HEK293 (cell line): ENCODE measurements at regions not wholly inside any gene's neighbourhood (a gene's known extent, or its start where the extent isn't known, plus 50 kb on each side); places are given as distances from the start of the nearest gene placed in this dataset.

Experiments used
- CTCF ChIA-PET: fragments of 350-600 bp; formaldehyde crosslinking; extraction: SDS; loops from one replicate; lab custom pipeline; 2021; ENCODE audit warnings: antibody characterized with exemption; lab: Yijun Ruan, JAX
- POLR2A ChIA-PET: fragments of 300-600 bp; formaldehyde crosslinking; extraction: SDS; loops from one replicate; lab custom pipeline; 2020; ENCODE audit warnings: antibody characterized with exemption, inconsistent platforms; lab: Yijun Ruan, JAX
- H3K27ac ChIP-seq: fragments of 200-500 bp; sonication (Bioruptor generic); 2 replicates; pipeline ENCODE4 v1.5.1; 2014; ENCODE audit warnings: low read depth, low read length, control low read depth, inconsistent platforms; ENCODE audit errors: extremely low read depth
- H3K36me3 ChIP-seq, 2 experiments: fragments of 200-500 bp in 1 of 2; sonication (Bioruptor generic) in 1 of 2; 1 replicate in 1 of 2; 2 replicates in 1 of 2; pipeline ENCODE4 v1.5.1; 2014 to 2017; ENCODE audit warnings: inconsistent platforms in 2 of 2, low read length in 2 of 2; ENCODE audit not compliant: control insufficient read depth in 2 of 2, insufficient read depth in 1 of 2
- H3K4me1 ChIP-seq: fragments of 200-500 bp; sonication (Bioruptor generic); 2 replicates; pipeline ENCODE4 v1.5.1; 2014; ENCODE audit warnings: mild to moderate bottlenecking, low read length, inconsistent platforms; ENCODE audit not compliant: control insufficient read depth, insufficient read depth
- H3K4me3 ChIP-seq: 2 replicates; pipeline ENCODE4 v1.5.1; 2011; ENCODE audit warnings: low read depth, mild to moderate bottlenecking, control low read depth, low read length, moderate library complexity
- H3K9me3 ChIP-seq: fragments of 200-500 bp; sonication (Bioruptor generic); 2 replicates; pipeline ENCODE4 v1.5.1; 2014; ENCODE audit warnings: low read depth, low read length, inconsistent platforms; ENCODE audit not compliant: control insufficient read depth, insufficient read depth
- HOXD13 ChIP-seq: sonication (generic); formaldehyde crosslinking; IDR thresholded peaks from 2 replicates; pipeline ENCODE4 v1.8.0; 2022; ENCODE audit warnings: missing genetic modification reagents, borderline replicate concordance
- SETDB1 ChIP-seq: IDR thresholded peaks from one replicate; pipeline ENCODE4 v1.6.1; 2017; ENCODE audit warnings: mild to moderate bottlenecking, low read length, moderate library complexity, mixed read lengths; ENCODE audit not compliant: insufficient read length
- SP7 ChIP-seq: fragments of 450-650 bp; formaldehyde crosslinking; IDR thresholded peaks from 2 replicates; pipeline ENCODE4 v1.5.1; 2016; ENCODE audit warnings: missing biosample characterization, missing genetic modification characterization
- TCF7L2 ChIP-seq: IDR thresholded peaks from 2 replicates; pipeline ENCODE4 v1.6.1; 2011; ENCODE audit warnings: low read depth, mild to moderate bottlenecking, inconsistent platforms, low read length, moderate library complexity, borderline replicate concordance
- ZFP69B ChIP-seq: fragments of 450-650 bp; formaldehyde crosslinking; IDR thresholded peaks from 2 replicates; pipeline ENCODE4 v1.5.1; 2016; ENCODE audit warnings: missing biosample characterization, missing genetic modification characterization
- ZNF114 ChIP-seq: fragments of 450-650 bp; formaldehyde crosslinking; IDR thresholded peaks from 2 replicates; pipeline ENCODE4 v1.5.0; 2017; ENCODE audit warnings: missing biosample characterization, missing genetic modification characterization
- ZNF140 ChIP-seq: fragments of 450-650 bp; formaldehyde crosslinking; IDR thresholded peaks from 2 replicates; pipeline ENCODE4 v1.5.1; 2016; ENCODE audit warnings: missing biosample characterization, missing genetic modification characterization
- ZNF169 ChIP-seq: fragments of 450-650 bp; formaldehyde crosslinking; IDR thresholded peaks from 2 replicates; pipeline ENCODE4 v1.5.1; 2016; ENCODE audit warnings: missing biosample characterization, missing genetic modification characterization
- ZNF23 ChIP-seq: fragments of 450-650 bp; formaldehyde crosslinking; IDR thresholded peaks from 2 replicates; pipeline ENCODE4 v1.5.1; 2016; ENCODE audit warnings: missing biosample characterization, missing genetic modification characterization, borderline replicate concordance
- ZNF274 ChIP-seq, 2 experiments: fragments of 200-500 bp in 1 of 2; fragments of 450-650 bp in 1 of 2; sonication (Bioruptor generic) in 1 of 2; formaldehyde crosslinking in 1 of 2; IDR thresholded peaks; 2 replicates each; pipeline versions ENCODE4 v1.5.1 to v1.6.1; 2014 to 2016; ENCODE audit warnings: borderline replicate concordance in 1 of 2, inconsistent platforms in 1 of 2, low read length in 1 of 2, missing biosample characterization in 1 of 2, missing genetic modification characterization in 1 of 2
- ZNF423 ChIP-seq: fragments of 450-650 bp; formaldehyde crosslinking; IDR thresholded peaks from 2 replicates; pipeline ENCODE4 v1.5.1; 2016; ENCODE audit warnings: missing biosample characterization, missing genetic modification characterization
- ZNF426 ChIP-seq: fragments of 450-650 bp; formaldehyde crosslinking; IDR thresholded peaks from 2 replicates; pipeline ENCODE4 v1.5.1; 2017; ENCODE audit warnings: missing biosample characterization, missing genetic modification characterization, mild to moderate bottlenecking, inconsistent platforms, moderate library complexity
- ZNF530 ChIP-seq: fragments of 450-650 bp; formaldehyde crosslinking; IDR thresholded peaks from 2 replicates; pipeline ENCODE4 v1.5.1; 2016; ENCODE audit warnings: low read depth, missing biosample characterization, missing genetic modification characterization
- ZNF560 ChIP-seq: fragments of 450-650 bp; formaldehyde crosslinking; IDR thresholded peaks from 2 replicates; pipeline ENCODE4 v1.5.1; 2017; ENCODE audit warnings: missing biosample characterization, missing genetic modification characterization, borderline replicate concordance
- ZNF610 ChIP-seq: fragments of 450-650 bp; formaldehyde crosslinking; IDR thresholded peaks from 2 replicates; pipeline ENCODE4 v1.5.1; 2016; ENCODE audit warnings: missing biosample characterization, missing genetic modification characterization, borderline replicate concordance
- ZNF639 ChIP-seq: fragments of 450-650 bp; formaldehyde crosslinking; IDR thresholded peaks from 2 replicates; pipeline ENCODE4 v1.5.1; 2016; ENCODE audit warnings: missing biosample characterization, missing genetic modification characterization
- ZNF654 ChIP-seq: fragments of 450-650 bp; formaldehyde crosslinking; IDR thresholded peaks from 2 replicates; pipeline ENCODE4 v1.5.1; 2016; ENCODE audit warnings: low read depth, missing biosample characterization, missing genetic modification characterization
- ZNF843 ChIP-seq: fragments of 450-650 bp; formaldehyde crosslinking; IDR thresholded peaks from 2 replicates; pipeline ENCODE4 v1.5.1; 2016; ENCODE audit warnings: missing biosample characterization, missing genetic modification characterization
- ZSCAN18 ChIP-seq: fragments of 450-650 bp; formaldehyde crosslinking; IDR thresholded peaks from 2 replicates; pipeline ENCODE4 v1.5.1; 2016; ENCODE audit warnings: missing biosample characterization, missing genetic modification characterization
- ZXDB ChIP-seq: fragments of 450-650 bp; formaldehyde crosslinking; IDR thresholded peaks from 2 replicates; pipeline ENCODE4 v1.5.1; 2016; ENCODE audit warnings: missing biosample characterization, missing genetic modification characterization
- TF ChIP-seq, protein P1 (sequence below): fragments of 450-650 bp; formaldehyde crosslinking; IDR thresholded peaks from 2 replicates; pipeline ENCODE4 v1.5.1; 2017; ENCODE audit warnings: missing biosample characterization, missing genetic modification characterization
- TF ChIP-seq, protein P2 (sequence below): fragments of 450-650 bp; formaldehyde crosslinking; IDR thresholded peaks from 2 replicates; pipeline ENCODE4 v1.5.1; 2016; ENCODE audit warnings: missing biosample characterization, missing genetic modification characterization

DNA sequence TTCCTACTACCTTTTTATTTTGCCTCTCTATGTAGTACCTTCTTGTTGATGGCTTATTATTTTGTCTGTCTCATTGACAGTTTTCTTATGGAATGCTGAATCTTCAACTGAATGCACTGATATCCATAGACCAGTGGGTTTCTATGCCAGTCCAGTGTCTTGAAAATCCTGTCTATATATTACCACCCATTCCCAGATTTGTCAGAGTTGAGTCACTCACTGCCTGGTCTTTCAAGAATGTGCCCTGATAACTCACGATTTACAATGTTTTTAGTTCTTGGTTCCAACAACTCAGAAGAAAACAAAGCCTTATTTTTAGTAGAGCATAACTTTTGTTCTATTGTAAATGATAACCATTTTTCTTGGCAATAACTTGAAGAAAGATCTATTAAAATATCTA lies 606.0 kb upstream of the PITX2 start:
- no peak for TF ChIP-seq ZNF423 (tag by site-specific recombination)
- TF ChIP-seq ZNF639 (tag by site-specific recombination), result no peak
- TF ChIP-seq, all 188 proteins: peak for 0
- Histone ChIP-seq H3K4me3 (no peak overlapping the region), H3K36me3 (no peaks in the 10 kb centered on the region), H3K4me1 (no peaks in the 10 kb centered on the region), H3K27ac (no peak overlapping the region), H3K9me3 (no peaks in the 10 kb centered on the region)
- CTCF ChIA-PET, result no interaction called here
- POLR2A ChIA-PET, result no interaction called here

DNA sequence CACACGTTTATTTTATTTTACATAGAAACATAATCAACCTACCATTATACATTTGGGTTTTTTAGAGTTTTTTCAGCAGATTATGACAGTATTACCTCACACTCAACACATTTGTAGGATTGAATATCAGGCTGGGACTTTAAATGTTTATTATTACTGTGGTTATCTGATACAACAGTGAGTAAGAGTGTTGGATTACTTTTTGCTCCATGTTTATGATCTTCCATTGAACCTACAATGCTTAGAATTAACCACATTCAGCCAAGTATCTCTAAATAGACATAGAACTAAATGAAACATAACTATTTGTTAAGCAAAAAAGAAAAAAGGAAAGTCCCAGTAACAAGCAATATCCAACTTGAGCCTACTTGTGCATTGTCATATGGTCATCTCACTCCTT lies 607.4 kb upstream of the PITX2 start:
- H3K4me3 ChIP-seq, result no peak overlapping the region
- H3K36me3 ChIP-seq, result no peaks in the 10 kb centered on the region
- H3K4me1 ChIP-seq, result no peaks in the 10 kb centered on the region
- no peaks in the 10 kb centered on the region for H3K9me3 ChIP-seq
- no peak overlapping the region for H3K27ac ChIP-seq
- ChIA-PET POLR2A (no interaction called here), CTCF (no interaction called here)
- TF ChIP-seq ZNF114 (tag by site-specific recombination) (no peak), ZNF530 (tag by site-specific recombination) (no peak), ZNF274 (IDR thresholded peaks at IDR 0.05; ENCODE audit: low read length) (no peak), ZNF274 (tag by site-specific recombination; IDR thresholded peaks at IDR 0.05; ENCODE audit: borderline replicate concordance) (no peak), ZXDB (tag by site-specific recombination) (peak; percentile 39; the same call in 1 of the 2 replicates), HOXD13 (CRISPR knock-in tag) (no peak), ZNF610 (no peak), ZNF654 (no peak), ZNF843 (tag by site-specific recombination) (0 out of 2 replicates have a peak, but pooled peaks have one; percentile 15), SP7 (tag by site-specific recombination) (no peak), ZNF23 (tag by site-specific recombination) (no peak), ZNF560 (tag by site-specific recombination) (no peak), ZNF426 (tag by site-specific recombination) (no peak), ZFP69B (tag by site-specific recombination) (no peak), ZSCAN18 (no peak), ZNF169 (tag by site-specific recombination) (no peak), TCF7L2 (no peak), ZNF140 (tag by site-specific recombination) (no peak), SETDB1 (no peak)
- TF ChIP-seq, protein P1, sequence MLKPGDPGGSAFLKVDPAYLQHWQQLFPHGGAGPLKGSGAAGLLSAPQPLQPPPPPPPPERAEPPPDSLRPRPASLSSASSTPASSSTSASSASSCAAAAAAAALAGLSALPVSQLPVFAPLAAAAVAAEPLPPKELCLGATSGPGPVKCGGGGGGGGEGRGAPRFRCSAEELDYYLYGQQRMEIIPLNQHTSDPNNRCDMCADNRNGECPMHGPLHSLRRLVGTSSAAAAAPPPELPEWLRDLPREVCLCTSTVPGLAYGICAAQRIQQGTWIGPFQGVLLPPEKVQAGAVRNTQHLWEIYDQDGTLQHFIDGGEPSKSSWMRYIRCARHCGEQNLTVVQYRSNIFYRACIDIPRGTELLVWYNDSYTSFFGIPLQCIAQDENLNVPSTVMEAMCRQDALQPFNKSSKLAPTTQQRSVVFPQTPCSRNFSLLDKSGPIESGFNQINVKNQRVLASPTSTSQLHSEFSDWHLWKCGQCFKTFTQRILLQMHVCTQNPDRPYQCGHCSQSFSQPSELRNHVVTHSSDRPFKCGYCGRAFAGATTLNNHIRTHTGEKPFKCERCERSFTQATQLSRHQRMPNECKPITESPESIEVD (tag by site-specific recombination), result peak; percentile 64
- TF ChIP-seq, protein P2, sequence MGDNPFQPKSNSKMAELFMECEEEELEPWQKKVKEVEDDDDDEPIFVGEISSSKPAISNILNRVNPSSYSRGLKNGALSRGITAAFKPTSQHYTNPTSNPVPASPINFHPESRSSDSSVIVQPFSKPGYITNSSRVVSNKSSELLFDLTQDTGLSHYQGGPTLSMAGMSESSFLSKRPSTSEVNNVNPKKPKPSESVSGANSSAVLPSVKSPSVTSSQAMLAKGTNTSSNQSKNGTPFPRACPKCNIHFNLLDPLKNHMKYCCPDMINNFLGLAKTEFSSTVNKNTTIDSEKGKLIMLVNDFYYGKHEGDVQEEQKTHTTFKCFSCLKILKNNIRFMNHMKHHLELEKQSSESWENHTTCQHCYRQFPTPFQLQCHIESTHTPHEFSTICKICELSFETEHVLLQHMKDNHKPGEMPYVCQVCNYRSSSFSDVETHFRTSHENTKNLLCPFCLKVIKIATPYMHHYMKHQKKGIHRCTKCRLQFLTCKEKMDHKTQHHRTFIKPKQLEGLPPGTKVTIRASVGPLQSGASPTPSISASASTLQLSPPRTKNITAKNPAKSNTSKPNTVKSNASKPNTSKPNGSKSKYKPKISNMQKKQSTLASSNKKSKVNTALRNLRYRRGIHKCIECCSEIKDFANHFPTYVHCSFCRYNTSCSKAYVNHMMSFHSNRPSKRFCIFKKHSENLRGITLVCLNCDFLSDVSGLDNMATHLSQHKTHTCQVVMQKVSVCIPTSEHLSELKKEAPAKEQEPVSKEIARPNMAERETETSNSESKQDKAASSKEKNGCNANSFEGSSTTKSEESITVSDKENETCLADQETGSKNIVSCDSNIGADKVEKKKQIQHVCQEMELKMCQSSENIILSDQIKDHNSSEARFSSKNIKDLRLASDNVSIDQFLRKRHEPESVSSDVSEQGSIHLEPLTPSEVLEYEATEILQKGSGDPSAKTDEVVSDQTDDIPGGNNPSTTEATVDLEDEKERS, result no peak
